ENCODE measurements at regions not wholly inside any gene's neighbourhood (a gene's known extent, or its start where the extent isn't known, plus 50 kb on each side); places are given as distances from the start of the nearest gene placed in this dataset.

- H3K4me3 Mint-ChIP-seq (ENCODE audit: unreplicated experiment) = no peak overlapping the region
- H3K27me3 Mint-ChIP-seq (ENCODE audit: insufficient read depth, unreplicated experiment) = no peaks in the 10 kb centered on the region
- ChIA-PET POLR2A (no interaction called here), CTCF (no interaction called here)
- H3K27ac Mint-ChIP-seq (ENCODE audit: low read depth, unreplicated experiment) = no peak overlapping the region
- no peak for TF ChIP-seq CTCF (IDR thresholded peaks at IDR 0.05; ENCODE audit: unreplicated experiment)
- peaks cover 22% of the 10 kb centered on the region for H3K9me3 Mint-ChIP-seq (ENCODE audit: unreplicated experiment)
- no TSS peak for BruUV-seq (replicated peaks)
- intact Hi-C loops (cut with micrococcal nuclease) = no loop called here
- no peaks in the 10 kb centered on the region for H3K36me3 Mint-ChIP-seq (ENCODE audit: insufficient read depth, unreplicated experiment)
- no peak for DNase-seq (ENCODE audit: unreplicated experiment)
- H3K4me1 Mint-ChIP-seq (ENCODE audit: insufficient read depth, unreplicated experiment) = no peaks in the 10 kb centered on the region
Measured at GRCh38 chr19:28558783-28559182, 654.2 kb downstream of the UQCRFS1 start.

GRCh38 chr19:28556371-28556770, 656.6 kb downstream of the UQCRFS1 start:
- ChIA-PET CTCF (no interaction called here), POLR2A (no interaction called here)
- DNase-seq (ENCODE audit: unreplicated experiment) = no peak
- no peaks in the 10 kb centered on the region for H3K4me1 Mint-ChIP-seq (ENCODE audit: insufficient read depth, unreplicated experiment)
- no peak overlapping the region for H3K27ac Mint-ChIP-seq (ENCODE audit: low read depth, unreplicated experiment)
- H3K27me3 Mint-ChIP-seq (ENCODE audit: insufficient read depth, unreplicated experiment) = no peaks in the 10 kb centered on the region
- no peak overlapping the region for H3K4me3 Mint-ChIP-seq (ENCODE audit: unreplicated experiment)
- no peak for TF ChIP-seq CTCF (IDR thresholded peaks at IDR 0.05; ENCODE audit: unreplicated experiment)
- intact Hi-C loops (cut with micrococcal nuclease) = no loop called here
- no peaks in the 10 kb centered on the region for H3K36me3 Mint-ChIP-seq (ENCODE audit: insufficient read depth, unreplicated experiment)
- H3K9me3 Mint-ChIP-seq (ENCODE audit: unreplicated experiment) = peaks cover 36% of the 10 kb centered on the region
- no TSS peak for BruUV-seq (replicated peaks)

GRCh38 chr19:28555317-28555716, 657.6 kb downstream of the UQCRFS1 start:
- Mint-ChIP-seq H3K4me1 (ENCODE audit: insufficient read depth, unreplicated experiment) (no peaks in the 10 kb centered on the region), H3K36me3 (ENCODE audit: insufficient read depth, unreplicated experiment) (no peaks in the 10 kb centered on the region), H3K4me3 (ENCODE audit: unreplicated experiment) (no peak overlapping the region), H3K9me3 (ENCODE audit: unreplicated experiment) (peaks cover 29% of the 10 kb centered on the region), H3K27ac (ENCODE audit: low read depth, unreplicated experiment) (no peak overlapping the region), H3K27me3 (ENCODE audit: insufficient read depth, unreplicated experiment) (no peaks in the 10 kb centered on the region)
- no TSS peak for BruUV-seq (replicated peaks)
- no peak for TF ChIP-seq CTCF (IDR thresholded peaks at IDR 0.05; ENCODE audit: unreplicated experiment)
- CTCF ChIA-PET = no interaction called here
- POLR2A ChIA-PET = no interaction called here
- no peak for DNase-seq (ENCODE audit: unreplicated experiment)
- intact Hi-C loops (cut with micrococcal nuclease) = no loop called here

- POLR2A ChIA-PET = no interaction called here
- Mint-ChIP-seq H3K9me3 (ENCODE audit: unreplicated experiment) (peaks cover 29% of the 10 kb centered on the region), H3K4me1 (ENCODE audit: insufficient read depth, unreplicated experiment) (no peaks in the 10 kb centered on the region), H3K27ac (ENCODE audit: low read depth, unreplicated experiment) (no peak overlapping the region), H3K36me3 (ENCODE audit: insufficient read depth, unreplicated experiment) (no peaks in the 10 kb centered on the region), H3K27me3 (ENCODE audit: insufficient read depth, unreplicated experiment) (no peaks in the 10 kb centered on the region), H3K4me3 (ENCODE audit: unreplicated experiment) (no peak overlapping the region)
- CTCF ChIA-PET = no interaction called here
- BruUV-seq (replicated peaks) = no TSS peak
- intact Hi-C loops (cut with micrococcal nuclease) = no loop called here
- no peak for TF ChIP-seq CTCF (IDR thresholded peaks at IDR 0.05; ENCODE audit: unreplicated experiment)
- DNase-seq (ENCODE audit: unreplicated experiment) = no peak
Measured at GRCh38 chr19:28554321-28555091, 658.4 kb downstream of the UQCRFS1 start.
